ENCODE measurements at regions not wholly inside any gene's neighbourhood (a gene's known extent, or its start where the extent isn't known, plus 50 kb on each side); places are given as distances from the start of the nearest gene placed in this dataset.

GRCh38 chr10:111506266-111507034 is 429.6 kb downstream of the ADRA2A start:
- DNase-seq (ENCODE audit: low read depth, low spot score), result no peak
- Mint-ChIP-seq H3K27me3 (ENCODE audit: low read depth) (peaks cover 16% of the 10 kb centered on the region), H3K4me3 (no peak overlapping the region), H3K27ac (ENCODE audit: unreplicated experiment) (no peak overlapping the region), H3K4me1 (no peaks in the 10 kb centered on the region), H3K9me3 (peaks cover 3% of the 10 kb centered on the region), H3K36me3 (ENCODE audit: low read depth) (no peaks in the 10 kb centered on the region)
- TF ChIP-seq CTCF (conservative IDR thresholded peaks at IDR 0.05), result no peak

- DNase-seq (ENCODE audit: low read depth, low spot score), result no peak
- no peak overlapping the region for H3K27ac Mint-ChIP-seq (ENCODE audit: unreplicated experiment)
- no peaks in the 10 kb centered on the region for H3K4me1 Mint-ChIP-seq
- no peak for TF ChIP-seq CTCF (conservative IDR thresholded peaks at IDR 0.05)
- peaks cover 9% of the 10 kb centered on the region for H3K27me3 Mint-ChIP-seq (ENCODE audit: low read depth)
- H3K9me3 Mint-ChIP-seq, result no peaks in the 10 kb centered on the region
- no peaks in the 10 kb centered on the region for H3K36me3 Mint-ChIP-seq (ENCODE audit: low read depth)
- H3K4me3 Mint-ChIP-seq, result no peak overlapping the region
These were observed 434.9 kb downstream of the ADRA2A start for GRCh38 chr10:111511751-111512150.

GRCh38 chr10:111515264-111515663 is 438.4 kb downstream of the ADRA2A start:
- H3K27me3 Mint-ChIP-seq (ENCODE audit: low read depth), result peaks cover 4% of the 10 kb centered on the region
- H3K4me3 Mint-ChIP-seq, result no peak overlapping the region
- no peaks in the 10 kb centered on the region for H3K4me1 Mint-ChIP-seq
- no peaks in the 10 kb centered on the region for H3K36me3 Mint-ChIP-seq (ENCODE audit: low read depth)
- no peak for TF ChIP-seq CTCF (conservative IDR thresholded peaks at IDR 0.05)
- H3K27ac Mint-ChIP-seq (ENCODE audit: unreplicated experiment), result no peak overlapping the region
- no peak for DNase-seq (ENCODE audit: low read depth, low spot score)
- no peaks in the 10 kb centered on the region for H3K9me3 Mint-ChIP-seq

- no peaks in the 10 kb centered on the region for H3K36me3 Mint-ChIP-seq (ENCODE audit: low read depth)
- H3K27me3 Mint-ChIP-seq (ENCODE audit: low read depth), result peaks cover 4% of the 10 kb centered on the region
- H3K27ac Mint-ChIP-seq (ENCODE audit: unreplicated experiment), result no peak overlapping the region
- no peak overlapping the region for H3K4me3 Mint-ChIP-seq
- no peaks in the 10 kb centered on the region for H3K4me1 Mint-ChIP-seq
- H3K9me3 Mint-ChIP-seq, result no peaks in the 10 kb centered on the region
- DNase-seq (ENCODE audit: low read depth, low spot score), result no peak
- no peak for TF ChIP-seq CTCF (conservative IDR thresholded peaks at IDR 0.05)
These were observed 438.9 kb downstream of the ADRA2A start for GRCh38 chr10:111515706-111516105.

GRCh38 chr10:111516144-111516543 is 439.3 kb downstream of the ADRA2A start:
- H3K36me3 Mint-ChIP-seq (ENCODE audit: low read depth), result no peaks in the 10 kb centered on the region
- no peak overlapping the region for H3K27ac Mint-ChIP-seq (ENCODE audit: unreplicated experiment)
- no peak overlapping the region for H3K4me3 Mint-ChIP-seq
- H3K27me3 Mint-ChIP-seq (ENCODE audit: low read depth), result peaks cover 6% of the 10 kb centered on the region
- no peaks in the 10 kb centered on the region for H3K9me3 Mint-ChIP-seq
- no peak for TF ChIP-seq CTCF (conservative IDR thresholded peaks at IDR 0.05)
- H3K4me1 Mint-ChIP-seq, result no peaks in the 10 kb centered on the region
- DNase-seq (ENCODE audit: low read depth, low spot score), result no peak

All from neural crest cell (in vitro differentiated cells).